ENCODE measurements at regions not wholly inside any gene's neighbourhood (a gene's known extent, or its start where the extent isn't known, plus 50 kb on each side); places are given as distances from the start of the nearest gene placed in this dataset.
A peak's percentile ranks its signal among the peaks of the same experiment; 100 is the strongest.

GRCh38 chr11:33527738-33528137, 172.9 kb downstream of the C11orf91 start:
- peak; percentile 20 for DNase-seq (ENCODE audit: low read depth)

GRCh38 chr11:33525789-33526188, 174.8 kb downstream of the C11orf91 start:
- no peak for DNase-seq (ENCODE audit: low read depth)

- no peak for DNase-seq (ENCODE audit: low read depth)
Observed at GRCh38 chr11:33521384-33521783, 179.2 kb downstream of the C11orf91 start.

GRCh38 chr11:33520112-33520511, 180.5 kb downstream of the C11orf91 start:
- no peak for DNase-seq (ENCODE audit: low read depth)

GRCh38 chr11:33515347-33515746, 185.3 kb downstream of the C11orf91 start:
- DNase-seq (ENCODE audit: low read depth), result peak; percentile 55

- DNase-seq (ENCODE audit: low read depth), result no peak
Observed at GRCh38 chr11:33514079-33514925, 186.3 kb downstream of the C11orf91 start.

GRCh38 chr11:33509632-33510031, 191.0 kb downstream of the C11orf91 start:
- DNase-seq (ENCODE audit: low read depth), result no peak

GRCh38 chr11:33507967-33508366, 192.7 kb downstream of the C11orf91 start:
- peak; percentile 41 for DNase-seq (ENCODE audit: low read depth)

- no peak for DNase-seq (ENCODE audit: low read depth)
Observed at GRCh38 chr11:33507356-33507755, 193.3 kb downstream of the C11orf91 start.

GRCh38 chr11:33505093-33505492, 195.5 kb downstream of the C11orf91 start:
- no peak for DNase-seq (ENCODE audit: low read depth)

GRCh38 chr11:33500861-33501479, 199.7 kb downstream of the C11orf91 start:
- DNase-seq (ENCODE audit: low read depth), result peak; percentile 61

- peak; percentile 31 for DNase-seq (ENCODE audit: low read depth)
Observed at GRCh38 chr11:33500332-33500731, 200.3 kb downstream of the C11orf91 start.

GRCh38 chr11:33492596-33492995, 208.0 kb downstream of the C11orf91 start:
- no peak for DNase-seq (ENCODE audit: low read depth)

- peak; percentile 35 for DNase-seq (ENCODE audit: low read depth)
Observed at GRCh38 chr11:33490842-33491370, 209.7 kb downstream of the C11orf91 start.

- no peak for DNase-seq (ENCODE audit: low read depth)
Observed at GRCh38 chr11:33488971-33489370, 211.7 kb downstream of the C11orf91 start.

- no peak for DNase-seq (ENCODE audit: low read depth)
Observed at GRCh38 chr11:33480626-33481025, 220.0 kb downstream of the C11orf91 start.

GRCh38 chr11:33479231-33479630, 221.4 kb downstream of the C11orf91 start:
- no peak for DNase-seq (ENCODE audit: low read depth)

GRCh38 chr11:33478111-33478573, 221.0 kb downstream of the HIPK3 start:
- no peak for DNase-seq (ENCODE audit: low read depth)

- peak; percentile 36 for DNase-seq (ENCODE audit: low read depth)
Observed at GRCh38 chr11:33476945-33477606, 219.9 kb downstream of the HIPK3 start.

GRCh38 chr11:33475993-33476392, 218.8 kb downstream of the HIPK3 start:
- no peak for DNase-seq (ENCODE audit: low read depth)

- no peak for DNase-seq (ENCODE audit: low read depth)
Observed at GRCh38 chr11:33474866-33475265, 217.7 kb downstream of the HIPK3 start.

- DNase-seq (ENCODE audit: low read depth), result no peak
Observed at GRCh38 chr11:33471541-33471940, 214.4 kb downstream of the HIPK3 start.

GRCh38 chr11:33467966-33468365, 210.8 kb downstream of the HIPK3 start:
- DNase-seq (ENCODE audit: low read depth), result no peak
